ENCODE measurements at regions not wholly inside any gene's neighbourhood (a gene's known extent, or its start where the extent isn't known, plus 50 kb on each side); places are given as distances from the start of the nearest gene placed in this dataset.
"Not testable (repeated sequence)": the region's sequence is repeated elsewhere in the genome, so short reads cannot be mapped to it uniquely, and the experiment has no call there.

DNA sequence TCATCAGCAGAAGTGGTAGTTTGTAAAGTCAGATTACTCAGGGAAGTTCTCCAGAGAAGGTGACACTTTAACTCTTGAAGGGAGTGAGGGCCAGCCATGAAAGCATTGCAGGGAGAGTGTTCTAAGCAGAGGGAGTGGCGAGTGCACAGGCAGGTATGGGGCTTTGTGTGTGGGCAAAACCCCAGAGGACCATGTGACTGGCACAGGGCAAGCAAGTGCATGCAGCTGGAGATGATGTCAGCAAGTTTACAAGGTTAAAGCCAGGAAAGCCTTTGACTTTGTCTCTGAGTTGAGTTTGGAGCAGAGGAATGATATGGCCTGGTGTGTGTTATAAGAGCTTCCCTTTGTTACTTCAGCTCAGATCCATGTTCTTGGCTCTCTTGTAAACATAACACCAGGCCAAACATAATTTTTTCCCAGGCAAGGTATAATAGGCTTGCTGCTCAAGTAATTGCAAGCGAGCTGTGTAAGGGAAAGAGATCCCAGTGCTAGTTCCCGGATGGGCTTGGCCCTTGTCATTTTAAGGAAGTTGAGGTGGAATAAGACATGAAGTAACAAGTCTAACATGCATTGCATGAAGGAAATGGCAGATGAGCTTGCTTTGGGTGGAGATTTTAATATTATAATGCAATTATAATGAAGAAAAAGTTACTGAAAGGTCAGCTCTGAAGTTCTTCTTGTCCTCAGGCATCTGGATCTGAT is 341.1 kb upstream of the LRRC3B start:
- Histone ChIP-seq H3K9me3 (replicated peaks; ENCODE audit: control insufficient read depth, insufficient read depth, low read length) (no peaks in the 10 kb centered on the region; the same call in 2 of the 3 replicates), H4K20me1 (ENCODE audit: control insufficient read depth, insufficient read depth) (no peaks in the 10 kb centered on the region)
- no TSS peak for BruUV-seq (replicated peaks)

DNA sequence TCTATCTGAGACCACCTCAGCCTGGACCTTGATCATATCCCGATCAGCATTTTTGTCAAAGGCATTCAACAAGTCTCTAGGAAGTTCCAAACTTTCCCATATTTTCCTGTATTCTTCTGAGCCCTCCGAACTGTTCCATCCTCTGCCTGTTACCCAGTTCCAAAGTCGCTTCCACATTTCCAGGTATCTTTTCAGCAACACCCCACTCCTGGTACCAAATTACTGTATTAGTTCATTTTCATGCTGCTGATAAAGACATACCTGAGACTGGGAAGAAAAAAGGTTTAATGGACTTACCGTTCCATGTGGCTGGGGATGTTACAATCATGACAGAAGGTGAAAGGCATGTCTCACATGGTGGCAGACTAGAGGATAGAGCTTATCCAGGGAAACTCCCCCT is 338.1 kb upstream of the LRRC3B start:
- intact Hi-C loops (cut with micrococcal nuclease; ENCODE audit: unreplicated experiment); H3K9ac ChIP-seq (ENCODE audit: control insufficient read depth, insufficient read depth, low read length); FAIRE-seq; H3K27me3 ChIP-seq (replicated peaks in 1 of 2; ENCODE audit: control insufficient read depth in 2 of 2, insufficient read depth in 2 of 2, low read length in 1 of 2); POLR2A ChIA-PET; H3K27ac ChIP-seq (ENCODE audit: control insufficient read depth, insufficient read depth); H3K9me3 ChIP-seq (replicated peaks; ENCODE audit: control insufficient read depth, insufficient read depth, low read length); H3K4me2 ChIP-seq (ENCODE audit: control insufficient read depth, insufficient read depth); ATAC-seq; H4K20me1 ChIP-seq (ENCODE audit: control insufficient read depth, insufficient read depth); in situ Hi-C loops (cut with MboI); BruUV-seq (replicated peaks); RAD21 ChIA-PET (ENCODE audit: unreplicated experiment); H3K4me1 ChIP-seq (ENCODE audit: control insufficient read depth, insufficient read depth, low read length); H3K36me3 ChIP-seq (ENCODE audit: control insufficient read depth in 2 of 2, insufficient read depth in 2 of 2, low read length in 1 of 2); H3K79me2 ChIP-seq (ENCODE audit: control insufficient read depth, insufficient read depth, low read length); H3K4me3 ChIP-seq; CTCF ChIA-PET; SMC1A ChIA-PET (ENCODE audit: uncharacterized antibody, unreplicated experiment); H2AFZ ChIP-seq (ENCODE audit: control insufficient read depth, low read depth, low read length); DNase-seq (ENCODE audit: low read depth, low spot score): not testable (repeated sequence)
- WGBS (ENCODE audit: insufficient coverage, insufficient replicate concordance, low lambda C conversion rate, missing lambda C conversion rate), result 36% methylated on average over 4 of the region's 4 CpGs

More for the DNA sequence above, 341.1 kb upstream of the LRRC3B start:
- in situ Hi-C loops (cut with MboI), result no loop called here
- POLR2A ChIA-PET, result no interaction called here
- Histone ChIP-seq H3K27ac (ENCODE audit: control insufficient read depth, insufficient read depth) (no peak overlapping the region), H3K4me1 (ENCODE audit: control insufficient read depth, insufficient read depth, low read length) (no peaks in the 10 kb centered on the region), H2AFZ (ENCODE audit: control insufficient read depth, low read depth, low read length) (no peak overlapping the region), H3K9ac (ENCODE audit: control insufficient read depth, insufficient read depth, low read length) (no peak overlapping the region), H3K27me3 (replicated peaks in 1 of 2; ENCODE audit: control insufficient read depth in 2 of 2, insufficient read depth in 2 of 2, low read length in 1 of 2) (no peaks in the 10 kb centered on the region), H3K36me3 (ENCODE audit: control insufficient read depth in 2 of 2, insufficient read depth in 2 of 2, low read length in 1 of 2) (no peaks in the 10 kb centered on the region), H3K79me2 (ENCODE audit: control insufficient read depth, insufficient read depth, low read length) (no peaks in the 10 kb centered on the region), H3K4me3 (no peak overlapping the region), H3K4me2 (ENCODE audit: control insufficient read depth, insufficient read depth) (no peak overlapping the region)
- SMC1A ChIA-PET (ENCODE audit: uncharacterized antibody, unreplicated experiment), result interaction anchor here (1.4 kb wide), 1 partner anchor 634 kb away, joined by 3 read pairs; no protein-coding TSS in a partner anchor
- 0% methylated on average over 3 of the region's 3 CpGs for WGBS (ENCODE audit: insufficient coverage, insufficient replicate concordance, low lambda C conversion rate, missing lambda C conversion rate)
- TF ChIP-seq STAT3 (IDR thresholded peaks at IDR 0.05; ENCODE audit: low read depth, low read length) (no peak), ZNF384 (IDR thresholded peaks at IDR 0.05; ENCODE audit: borderline replicate concordance, low read depth, low read length) (no peak), NKRF (conservative IDR thresholded peaks at IDR 0.05) (no peak)
- intact Hi-C loops (cut with micrococcal nuclease; ENCODE audit: unreplicated experiment), result no loop called here
- RAD21 ChIA-PET (ENCODE audit: unreplicated experiment), result no interaction called here
- FAIRE-seq (no peak), ATAC-seq (no peak), DNase-seq (ENCODE audit: low read depth, low spot score) (no peak)
- CTCF ChIA-PET, result no interaction called here
